Cardiac muscle cell (in vitro differentiated cells and primary cell): ENCODE measurements at regions not wholly inside any gene's neighbourhood (a gene's known extent, or its start where the extent isn't known, plus 50 kb on each side); places are given as distances from the start of the nearest gene placed in this dataset.

ENCODE experiments used
- DNase-seq, 2 donors: peaks; one replicate each; pipeline versions ENCODE4 v3.0.0 to v3.0.0-alpha.2; 2010 to 2017; ENCODE audit warnings: low read depth in 1 of 2, low spot score in 1 of 2
- H3K27ac ChIP-seq: fragments of 200-600 bp; sonication (generic); 2 replicates; pipeline ENCODE4 v1.5.1; 2016
- H3K27me3 ChIP-seq: fragments of 200-600 bp; sonication (generic); 2 replicates; pipeline ENCODE4 v1.6.0; 2016; ENCODE audit warnings: control low read depth
- H3K36me3 ChIP-seq: fragments of 200-600 bp; sonication (generic); 2 replicates; pipeline ENCODE4 v1.5.1; 2016; ENCODE audit warnings: control low read depth
- H3K4me1 ChIP-seq: fragments of 200-600 bp; sonication (generic); 2 replicates; pipeline ENCODE4 v1.8.1; 2017; ENCODE audit warnings: low read depth, mild to moderate bottlenecking, mixed run types
- H3K4me3 ChIP-seq: fragments of 200-600 bp; sonication (generic); 2 replicates; pipeline ENCODE4 v1.5.1; 2016; ENCODE audit warnings: mild to moderate bottlenecking
- H3K9me3 ChIP-seq: fragments of 200-600 bp; sonication (generic); 2 replicates; pipeline ENCODE4 v1.5.1; 2017; ENCODE audit warnings: low read depth, mild to moderate bottlenecking, control low read depth
- TF ChIP-seq, protein P1 (sequence below): IDR thresholded peaks from 2 replicates; pipeline ENCODE4 v1.5.1; 2012; ENCODE audit warnings: low read depth, mild to moderate bottlenecking, low read length

DNA sequence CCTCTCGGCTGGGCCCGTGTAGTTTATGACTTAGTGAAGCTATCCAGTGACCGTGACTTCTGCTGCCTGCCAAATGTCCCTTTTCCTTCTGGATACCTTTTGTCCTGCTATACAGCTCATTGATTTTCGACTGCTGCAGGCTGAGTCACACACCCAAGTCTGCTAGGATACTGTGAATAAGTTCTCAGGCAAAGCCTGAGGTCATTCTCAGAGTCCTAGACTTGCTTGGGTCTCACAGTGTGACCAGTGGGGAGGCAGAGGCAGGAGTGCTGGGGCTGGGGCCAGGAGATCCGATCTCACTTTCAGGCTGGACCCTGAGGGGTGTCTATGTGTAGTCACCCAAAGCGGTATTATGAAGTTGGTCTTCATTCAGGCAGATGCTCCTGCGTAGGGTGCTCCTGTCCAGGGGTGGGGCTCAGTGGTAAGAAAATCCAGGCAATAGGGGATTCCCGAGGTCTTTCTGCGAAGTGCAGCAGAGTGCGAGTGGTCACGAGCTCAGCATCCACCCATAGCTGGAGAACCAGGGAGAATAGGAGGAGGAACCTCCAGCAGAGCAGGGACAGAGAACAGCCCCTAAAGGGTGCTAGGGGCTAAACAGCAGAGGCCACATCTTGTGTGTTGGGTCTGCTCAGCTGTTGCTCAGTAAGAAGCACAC is 268.6 kb upstream of the NCKAP5 start:
- no peaks in the 10 kb centered on the region for H3K4me1 ChIP-seq
- no peak overlapping the region for H3K4me3 ChIP-seq
- DNase-seq: no peak
- no peaks in the 10 kb centered on the region for H3K27me3 ChIP-seq
- H3K36me3 ChIP-seq: no peaks in the 10 kb centered on the region
- TF ChIP-seq, protein P1, sequence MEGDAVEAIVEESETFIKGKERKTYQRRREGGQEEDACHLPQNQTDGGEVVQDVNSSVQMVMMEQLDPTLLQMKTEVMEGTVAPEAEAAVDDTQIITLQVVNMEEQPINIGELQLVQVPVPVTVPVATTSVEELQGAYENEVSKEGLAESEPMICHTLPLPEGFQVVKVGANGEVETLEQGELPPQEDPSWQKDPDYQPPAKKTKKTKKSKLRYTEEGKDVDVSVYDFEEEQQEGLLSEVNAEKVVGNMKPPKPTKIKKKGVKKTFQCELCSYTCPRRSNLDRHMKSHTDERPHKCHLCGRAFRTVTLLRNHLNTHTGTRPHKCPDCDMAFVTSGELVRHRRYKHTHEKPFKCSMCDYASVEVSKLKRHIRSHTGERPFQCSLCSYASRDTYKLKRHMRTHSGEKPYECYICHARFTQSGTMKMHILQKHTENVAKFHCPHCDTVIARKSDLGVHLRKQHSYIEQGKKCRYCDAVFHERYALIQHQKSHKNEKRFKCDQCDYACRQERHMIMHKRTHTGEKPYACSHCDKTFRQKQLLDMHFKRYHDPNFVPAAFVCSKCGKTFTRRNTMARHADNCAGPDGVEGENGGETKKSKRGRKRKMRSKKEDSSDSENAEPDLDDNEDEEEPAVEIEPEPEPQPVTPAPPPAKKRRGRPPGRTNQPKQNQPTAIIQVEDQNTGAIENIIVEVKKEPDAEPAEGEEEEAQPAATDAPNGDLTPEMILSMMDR: no peak
- H3K9me3 ChIP-seq: no peaks in the 10 kb centered on the region
- no peak overlapping the region for H3K27ac ChIP-seq

DNA sequence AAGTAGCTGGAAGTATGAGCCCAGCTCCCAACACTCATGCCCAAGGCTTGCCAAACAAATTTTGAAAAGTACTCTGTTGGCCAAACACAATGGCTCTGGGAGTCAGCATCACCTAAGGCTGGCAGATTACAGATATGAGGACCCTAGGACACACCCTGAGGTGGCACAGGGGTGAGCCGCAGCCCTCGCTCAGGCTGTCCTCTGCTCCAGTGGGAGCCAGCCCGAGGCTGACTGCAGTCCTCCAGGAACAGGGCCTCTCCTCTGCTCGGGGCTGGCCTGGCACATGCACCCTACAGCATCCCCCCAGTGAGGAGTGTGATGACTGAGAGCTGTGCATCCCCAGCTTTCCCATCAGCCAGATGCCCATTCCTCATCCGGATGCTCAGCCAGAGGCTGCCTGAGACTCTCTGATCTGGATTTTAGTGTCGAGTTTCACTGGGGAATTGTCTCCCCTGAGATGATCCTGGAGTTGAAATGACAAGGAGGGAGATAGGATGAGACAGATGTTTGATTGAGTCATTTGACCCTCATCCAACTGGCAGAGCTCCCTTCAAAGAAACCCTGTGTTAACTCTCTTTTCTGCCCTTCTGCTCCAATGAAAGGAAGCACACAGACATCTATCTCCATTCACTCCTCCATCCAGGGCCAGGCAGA is 269.3 kb upstream of the NCKAP5 start:
- DNase-seq: no peak
- TF ChIP-seq, protein P1: no peak
- Histone ChIP-seq H3K36me3 (no peaks in the 10 kb centered on the region), H3K9me3 (no peaks in the 10 kb centered on the region), H3K4me1 (no peaks in the 10 kb centered on the region), H3K27me3 (no peaks in the 10 kb centered on the region), H3K27ac (no peak overlapping the region), H3K4me3 (no peak overlapping the region)

GRCh38 chr2:133838642-133839365 is 270.5 kb upstream of the NCKAP5 start:
- Histone ChIP-seq H3K27me3 (no peaks in the 10 kb centered on the region), H3K9me3 (no peaks in the 10 kb centered on the region), H3K4me1 (no peaks in the 10 kb centered on the region), H3K27ac (no peak overlapping the region), H3K36me3 (no peaks in the 10 kb centered on the region), H3K4me3 (no peak overlapping the region)
- DNase-seq: no peak
- TF ChIP-seq, protein P1: no peak

- H3K4me1 ChIP-seq: no peaks in the 10 kb centered on the region
- no peak overlapping the region for H3K4me3 ChIP-seq
- H3K27ac ChIP-seq: no peak overlapping the region
- TF ChIP-seq, protein P1: no peak
- no peaks in the 10 kb centered on the region for H3K36me3 ChIP-seq
- no peaks in the 10 kb centered on the region for H3K9me3 ChIP-seq
- DNase-seq: no peak
- no peaks in the 10 kb centered on the region for H3K27me3 ChIP-seq
Observed at GRCh38 chr2:133839677-133840076, 271.4 kb upstream of the NCKAP5 start.

DNA sequence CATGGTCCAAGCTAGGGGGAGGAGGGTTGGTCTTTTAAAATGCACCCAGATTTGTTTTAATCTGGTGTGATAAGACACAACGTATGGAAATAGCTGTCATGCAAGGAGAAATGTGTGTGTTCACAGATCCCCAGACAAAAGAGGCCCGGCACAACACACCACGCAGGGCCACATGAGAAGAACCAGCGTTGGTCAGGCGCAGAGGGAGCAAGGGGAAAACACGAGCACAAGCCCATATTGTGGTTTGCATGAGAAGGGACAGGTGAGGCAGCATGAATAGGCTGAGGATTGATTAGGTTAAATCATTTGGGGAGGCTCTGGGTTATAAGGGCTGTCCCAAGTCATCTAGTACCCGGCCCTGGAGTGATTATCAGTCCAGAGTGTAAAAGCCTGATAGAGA is 272.5 kb upstream of the NCKAP5 start:
- TF ChIP-seq, protein P1: no peak
- no peak overlapping the region for H3K27ac ChIP-seq
- H3K27me3 ChIP-seq: no peaks in the 10 kb centered on the region
- DNase-seq: no peak
- H3K4me1 ChIP-seq: no peaks in the 10 kb centered on the region
- H3K4me3 ChIP-seq: no peak overlapping the region
- H3K9me3 ChIP-seq: no peaks in the 10 kb centered on the region
- H3K36me3 ChIP-seq: no peaks in the 10 kb centered on the region
